ENCODE measurements at regions not wholly inside any gene's neighbourhood (a gene's known extent, or its start where the extent isn't known, plus 50 kb on each side); places are given as distances from the start of the nearest gene placed in this dataset.

- TF ChIP-seq CTCF (IDR thresholded peaks at IDR 0.05) (no peak), POLR2A (IDR thresholded peaks at IDR 0.05) (no peak), POLR2AphosphoS5 (IDR thresholded peaks at IDR 0.05) (no peak)
These were observed 123.1 kb upstream of the HTR2A start for GRCh38 chr13:47019977-47020376.
